ENCODE measurements at regions not wholly inside any gene's neighbourhood (a gene's known extent, or its start where the extent isn't known, plus 50 kb on each side); places are given as distances from the start of the nearest gene placed in this dataset.
A peak's percentile ranks its signal among the peaks of the same experiment; 100 is the strongest.
"Not testable (repeated sequence)": the region's sequence is repeated elsewhere in the genome, so short reads cannot be mapped to it uniquely, and the experiment has no call there.

DNA sequence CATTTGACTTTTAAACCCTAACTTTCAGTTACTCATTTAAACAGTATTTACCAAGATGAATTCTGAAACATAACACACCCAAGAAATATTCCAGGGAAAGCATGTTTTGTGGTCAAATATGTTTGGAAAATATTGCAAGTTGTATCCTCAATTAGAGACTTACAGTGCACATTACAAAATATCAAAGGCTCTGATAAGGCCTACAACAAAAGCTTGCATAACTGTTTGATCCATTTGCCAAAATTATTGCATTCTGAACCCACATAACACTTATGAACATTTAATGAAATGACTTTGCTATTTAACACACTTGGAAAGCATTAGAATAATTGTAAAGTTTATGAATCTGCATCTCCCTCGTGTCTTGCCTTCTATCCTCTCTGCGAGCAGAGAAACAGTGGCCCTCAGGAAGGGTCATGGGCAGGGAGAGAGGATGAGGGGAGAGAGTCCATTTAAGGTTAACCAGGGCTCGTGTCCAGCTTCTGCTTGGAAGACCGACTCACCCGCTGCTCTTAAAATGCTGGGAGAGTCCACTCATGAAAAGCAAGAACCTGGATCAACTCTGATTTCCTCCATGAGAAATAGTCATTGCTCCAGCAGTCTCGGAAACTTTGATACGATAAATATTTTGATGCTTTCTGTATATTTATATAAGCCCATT is 408.2 kb upstream of the ZMIZ1 start:
- Histone ChIP-seq H3K9ac (ENCODE audit: insufficient read length, low read depth) (no peak overlapping the region), H3K27me3 (ENCODE audit: insufficient read depth, insufficient read length) (no peaks in the 10 kb centered on the region), H3K4me1 (ENCODE audit: insufficient read depth, insufficient read length) (no peaks in the 10 kb centered on the region), H3K36me3 (ENCODE audit: insufficient read depth, insufficient read length, low read length) (no peaks in the 10 kb centered on the region), H3K9me3 (ENCODE audit: insufficient read depth, low read length) (peaks cover 30% of the 10 kb centered on the region), H3K4me3 (ENCODE audit: insufficient read length, low read depth) (no peak overlapping the region)
- TF ChIP-seq ZNF274 (IDR thresholded peaks at IDR 0.05; ENCODE audit: low read depth, low read length), result no peak
- TF ChIP-seq SUZ12 (IDR thresholded peaks at IDR 0.05; ENCODE audit: extremely low read depth, insufficient read depth, insufficient read length), result no peak
- no peak for TF ChIP-seq YY1 (IDR thresholded peaks at IDR 0.05; ENCODE audit: insufficient read depth, insufficient read length)
- DNase-seq (ENCODE audit: low read depth, low spot score), result no peak

DNA sequence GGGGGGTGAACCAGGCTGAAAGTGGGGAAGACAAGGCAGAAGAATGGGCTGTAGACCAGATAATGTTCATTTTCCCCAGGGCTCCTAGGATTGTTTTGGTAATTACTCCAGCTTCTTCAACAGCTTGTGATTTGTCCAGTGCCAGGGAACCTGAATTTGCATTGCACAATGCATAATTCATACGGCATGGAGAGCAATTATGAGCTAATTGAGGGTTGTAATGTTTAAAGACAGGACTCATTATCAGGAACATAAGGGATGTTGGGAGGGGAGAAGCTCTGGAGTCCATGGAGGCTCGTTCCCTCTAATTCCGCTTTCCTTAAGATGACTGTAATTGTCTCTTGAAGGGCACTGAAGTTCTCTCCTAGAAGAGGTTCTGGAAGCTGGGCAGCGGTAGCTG is 405.0 kb upstream of the ZMIZ1 start:
- DNase-seq (ENCODE audit: low read depth, low spot score), result no peak
- no peak overlapping the region for H3K4me3 ChIP-seq (ENCODE audit: insufficient read length, low read depth)
- no peak overlapping the region for H3K9ac ChIP-seq (ENCODE audit: insufficient read length, low read depth)
- peaks cover 34% of the 10 kb centered on the region for H3K9me3 ChIP-seq (ENCODE audit: insufficient read depth, low read length)
- H3K4me1 ChIP-seq (ENCODE audit: insufficient read depth, insufficient read length), result no peaks in the 10 kb centered on the region
- TF ChIP-seq YY1 (IDR thresholded peaks at IDR 0.05; ENCODE audit: insufficient read depth, insufficient read length), result no peak
- TF ChIP-seq SUZ12 (IDR thresholded peaks at IDR 0.05; ENCODE audit: extremely low read depth, insufficient read depth, insufficient read length), result no peak
- no peak for TF ChIP-seq ZNF274 (IDR thresholded peaks at IDR 0.05; ENCODE audit: low read depth, low read length)
- H3K36me3 ChIP-seq (ENCODE audit: insufficient read depth, insufficient read length, low read length), result no peaks in the 10 kb centered on the region
- no peaks in the 10 kb centered on the region for H3K27me3 ChIP-seq (ENCODE audit: insufficient read depth, insufficient read length)

- H3K36me3 ChIP-seq (ENCODE audit: insufficient read depth, insufficient read length, low read length), result no peaks in the 10 kb centered on the region
- H3K9ac ChIP-seq (ENCODE audit: insufficient read length, low read depth), result no peak overlapping the region
- DNase-seq (ENCODE audit: low read depth, low spot score), result peak; percentile 35
- no peak for TF ChIP-seq YY1 (IDR thresholded peaks at IDR 0.05; ENCODE audit: insufficient read depth, insufficient read length)
- no peak for TF ChIP-seq SUZ12 (IDR thresholded peaks at IDR 0.05; ENCODE audit: extremely low read depth, insufficient read depth, insufficient read length)
- no peak for TF ChIP-seq ZNF274 (IDR thresholded peaks at IDR 0.05; ENCODE audit: low read depth, low read length)
- no peaks in the 10 kb centered on the region for H3K4me1 ChIP-seq (ENCODE audit: insufficient read depth, insufficient read length)
- H3K4me3 ChIP-seq (ENCODE audit: insufficient read length, low read depth), result no peak overlapping the region
- peaks cover 34% of the 10 kb centered on the region for H3K9me3 ChIP-seq (ENCODE audit: insufficient read depth, low read length)
- H3K27me3 ChIP-seq (ENCODE audit: insufficient read depth, insufficient read length), result no peaks in the 10 kb centered on the region
Observed at GRCh38 chr10:78664929-78665553, 403.7 kb upstream of the ZMIZ1 start.

DNA sequence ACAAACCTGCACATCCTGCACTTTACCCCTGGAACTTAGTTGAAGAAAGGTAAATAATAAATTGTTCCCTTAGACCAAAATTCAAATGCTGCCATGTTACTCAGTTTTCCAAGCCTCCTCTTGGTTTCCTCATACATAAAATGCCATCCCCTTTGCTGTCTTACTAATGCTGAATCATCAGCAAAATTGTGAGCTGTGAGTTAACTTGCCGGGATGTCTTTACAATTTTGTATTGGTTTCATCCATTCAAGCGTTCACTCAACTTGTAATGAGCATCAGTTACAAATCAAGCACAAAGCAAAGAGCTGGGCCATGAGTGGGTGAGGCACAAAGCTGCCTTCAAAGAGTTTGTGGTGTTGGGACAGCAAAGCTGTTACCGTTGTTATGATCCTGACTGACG is 395.8 kb upstream of the ZMIZ1 start:
- Histone ChIP-seq H3K9me3 (ENCODE audit: insufficient read depth, low read length) (no peaks in the 10 kb centered on the region), H3K4me1 (ENCODE audit: insufficient read depth, insufficient read length) (no peaks in the 10 kb centered on the region), H3K4me3 (ENCODE audit: insufficient read length, low read depth) (no peak overlapping the region), H3K27me3 (ENCODE audit: insufficient read depth, insufficient read length) (no peaks in the 10 kb centered on the region), H3K36me3 (ENCODE audit: insufficient read depth, insufficient read length, low read length) (no peaks in the 10 kb centered on the region), H3K9ac (ENCODE audit: insufficient read length, low read depth) (no peak overlapping the region)
- TF ChIP-seq SUZ12 (IDR thresholded peaks at IDR 0.05; ENCODE audit: extremely low read depth, insufficient read depth, insufficient read length), result no peak
- TF ChIP-seq ZNF274 (IDR thresholded peaks at IDR 0.05; ENCODE audit: low read depth, low read length), result no peak
- TF ChIP-seq YY1 (IDR thresholded peaks at IDR 0.05; ENCODE audit: insufficient read depth, insufficient read length), result no peak
- DNase-seq (ENCODE audit: low read depth, low spot score), result no peak

DNA sequence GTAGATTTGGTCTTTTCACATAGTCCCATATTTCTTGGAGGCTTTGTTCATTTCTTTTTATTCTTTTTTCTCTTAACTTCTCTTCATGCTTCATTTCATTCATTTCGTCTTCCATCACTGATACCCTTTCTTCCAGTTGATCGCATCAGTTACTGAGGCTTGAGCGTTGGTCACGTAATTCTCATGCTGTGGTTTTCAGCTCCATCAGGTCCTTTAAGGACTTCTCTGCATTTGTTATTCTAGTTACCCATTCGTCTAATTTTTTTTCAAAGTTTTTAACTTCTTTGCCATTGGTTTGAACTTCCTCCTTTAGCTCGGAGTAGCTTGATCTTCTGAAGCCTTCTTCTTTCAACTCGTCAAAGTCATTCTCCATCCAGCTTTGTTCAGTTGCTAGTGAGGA is 387.6 kb upstream of the ZMIZ1 start:
- not testable (repeated sequence) for H3K27me3 ChIP-seq (ENCODE audit: insufficient read depth, insufficient read length); DNase-seq (ENCODE audit: low read depth, low spot score); H3K4me3 ChIP-seq (ENCODE audit: insufficient read length, low read depth); H3K4me1 ChIP-seq (ENCODE audit: insufficient read depth, insufficient read length); H3K36me3 ChIP-seq (ENCODE audit: insufficient read depth, insufficient read length, low read length); H3K9ac ChIP-seq (ENCODE audit: insufficient read length, low read depth)
- H3K9me3 ChIP-seq (ENCODE audit: insufficient read depth, low read length), result peaks cover 15% of the 10 kb centered on the region; the same call in 1 of the 2 replicates

DNA sequence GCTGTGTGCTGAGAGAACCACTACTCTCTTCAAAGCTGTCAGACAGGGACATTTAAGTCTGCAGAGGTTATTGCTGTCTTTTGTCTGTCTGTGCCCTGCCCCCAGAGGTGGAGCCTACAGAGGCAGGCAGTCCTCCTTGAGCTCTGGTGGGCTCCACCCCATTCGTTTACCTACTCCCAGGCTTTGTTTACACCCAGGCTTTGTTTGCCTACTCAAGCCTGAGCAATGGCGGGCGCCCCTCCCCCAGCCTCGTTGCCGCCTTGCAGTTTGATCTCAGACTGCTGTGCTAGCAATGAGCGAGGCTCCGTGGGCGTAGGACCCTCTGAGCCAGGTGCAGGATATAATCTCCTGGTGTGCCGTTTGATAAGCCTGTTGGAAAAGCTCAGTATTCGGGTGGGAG is 386.8 kb upstream of the ZMIZ1 start:
- not testable (repeated sequence) for H3K4me1 ChIP-seq (ENCODE audit: insufficient read depth, insufficient read length); H3K9ac ChIP-seq (ENCODE audit: insufficient read length, low read depth); DNase-seq (ENCODE audit: low read depth, low spot score); H3K36me3 ChIP-seq (ENCODE audit: insufficient read depth, insufficient read length, low read length); H3K27me3 ChIP-seq (ENCODE audit: insufficient read depth, insufficient read length); H3K4me3 ChIP-seq (ENCODE audit: insufficient read length, low read depth)
- H3K9me3 ChIP-seq (ENCODE audit: insufficient read depth, low read length), result peaks cover 15% of the 10 kb centered on the region; the same call in 1 of the 2 replicates

DNA sequence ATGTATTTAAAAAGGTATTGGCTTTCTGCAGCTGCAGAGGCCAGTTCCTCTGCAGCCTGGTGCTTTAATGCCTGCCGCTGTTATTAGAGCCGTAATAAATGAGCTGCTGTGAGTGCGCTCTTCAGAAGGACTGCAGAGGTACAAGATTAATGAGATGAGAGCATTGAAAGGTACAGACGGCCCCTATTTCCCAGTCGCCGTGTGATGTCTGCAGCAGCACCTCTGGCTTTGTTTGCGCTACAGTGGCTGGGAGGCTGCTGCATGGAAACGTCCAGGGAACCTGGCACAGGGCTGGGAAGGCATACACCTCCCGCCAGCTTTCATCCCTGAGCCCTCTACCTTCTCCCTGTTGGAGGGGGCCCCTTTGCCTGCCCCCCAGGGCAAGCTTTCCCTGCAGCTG is 383.8 kb upstream of the ZMIZ1 start:
- Histone ChIP-seq H3K4me3 (ENCODE audit: insufficient read length, low read depth) (no peak overlapping the region), H3K36me3 (ENCODE audit: insufficient read depth, insufficient read length, low read length) (no peaks in the 10 kb centered on the region), H3K9me3 (ENCODE audit: insufficient read depth, low read length) (peaks cover 15% of the 10 kb centered on the region; the same call in 1 of the 2 replicates), H3K27me3 (ENCODE audit: insufficient read depth, insufficient read length) (no peaks in the 10 kb centered on the region), H3K9ac (ENCODE audit: insufficient read length, low read depth) (no peak overlapping the region), H3K4me1 (ENCODE audit: insufficient read depth, insufficient read length) (peaks cover 2% of the 10 kb centered on the region)
- TF ChIP-seq SUZ12 (IDR thresholded peaks at IDR 0.05; ENCODE audit: extremely low read depth, insufficient read depth, insufficient read length) (no peak), YY1 (IDR thresholded peaks at IDR 0.05; ENCODE audit: insufficient read depth, insufficient read length) (no peak), ZNF274 (IDR thresholded peaks at IDR 0.05; ENCODE audit: low read depth, low read length) (no peak)
- DNase-seq (ENCODE audit: low read depth, low spot score), result no peak
